H4 (cell line): ENCODE measurements at regions not wholly inside any gene's neighbourhood (a gene's known extent, or its start where the extent isn't known, plus 50 kb on each side); places are given as distances from the start of the nearest gene placed in this dataset.

Source experiments
- DNase-seq: peaks from one replicate; pipeline ENCODE4 v3.0.0-alpha.2; 2015; ENCODE audit warnings: low spot score

- DNase-seq, result no peak
Measured at GRCh38 chr13:47433461-47434005, 536.7 kb upstream of the HTR2A start.

GRCh38 chr13:47426126-47426849, 529.4 kb upstream of the HTR2A start:
- peak; percentile 82 for DNase-seq

GRCh38 chr13:47421525-47421924, 524.7 kb upstream of the HTR2A start:
- no peak for DNase-seq

GRCh38 chr13:47420568-47420967, 523.7 kb upstream of the HTR2A start:
- DNase-seq, result peak; percentile 17

GRCh38 chr13:47420020-47420419, 523.2 kb upstream of the HTR2A start:
- DNase-seq, result no peak

- no peak for DNase-seq
Measured at GRCh38 chr13:47418206-47418920, 521.5 kb upstream of the HTR2A start.

GRCh38 chr13:47417485-47417884, 520.6 kb upstream of the HTR2A start:
- DNase-seq, result no peak

- DNase-seq, result peak; percentile 13
Measured at GRCh38 chr13:47415048-47415447, 518.2 kb upstream of the HTR2A start.

- DNase-seq, result no peak
Measured at GRCh38 chr13:47413526-47413925, 516.7 kb upstream of the HTR2A start.

GRCh38 chr13:47413112-47413511, 516.3 kb upstream of the HTR2A start:
- DNase-seq, result no peak

- DNase-seq, result no peak
Measured at GRCh38 chr13:47409778-47410177, 512.9 kb upstream of the HTR2A start.

GRCh38 chr13:47408546-47409319, 511.9 kb upstream of the HTR2A start:
- peak; percentile 7 for DNase-seq

GRCh38 chr13:47407808-47408207, 511.0 kb upstream of the HTR2A start:
- no peak for DNase-seq

- DNase-seq, result no peak
Measured at GRCh38 chr13:47399599-47399998, 502.7 kb upstream of the HTR2A start.

GRCh38 chr13:47397739-47398138, 500.9 kb upstream of the HTR2A start:
- peak; percentile 5 for DNase-seq

- DNase-seq, result no peak
Measured at GRCh38 chr13:47396915-47397314, 500.1 kb upstream of the HTR2A start.

GRCh38 chr13:47374741-47375140, 477.9 kb upstream of the HTR2A start:
- DNase-seq, result no peak

GRCh38 chr13:47372751-47373150, 475.9 kb upstream of the HTR2A start:
- no peak for DNase-seq

GRCh38 chr13:47351798-47352197, 454.9 kb upstream of the HTR2A start:
- DNase-seq, result no peak

GRCh38 chr13:47350334-47351124, 453.7 kb upstream of the HTR2A start:
- no peak for DNase-seq

GRCh38 chr13:47349211-47349610, 452.4 kb upstream of the HTR2A start:
- DNase-seq, result no peak
